Fibroblast of skin of scalp (primary cell): ENCODE measurements at regions not wholly inside any gene's neighbourhood (a gene's known extent, or its start where the extent isn't known, plus 50 kb on each side); places are given as distances from the start of the nearest gene placed in this dataset.
"Not testable (repeated sequence)": the region's sequence is repeated elsewhere in the genome, so short reads cannot be mapped to it uniquely, and the experiment has no call there.

Experiments
- DNase-seq: peaks from one replicate; pipeline ENCODE4 v3.0.0-alpha.2; 2013

DNA sequence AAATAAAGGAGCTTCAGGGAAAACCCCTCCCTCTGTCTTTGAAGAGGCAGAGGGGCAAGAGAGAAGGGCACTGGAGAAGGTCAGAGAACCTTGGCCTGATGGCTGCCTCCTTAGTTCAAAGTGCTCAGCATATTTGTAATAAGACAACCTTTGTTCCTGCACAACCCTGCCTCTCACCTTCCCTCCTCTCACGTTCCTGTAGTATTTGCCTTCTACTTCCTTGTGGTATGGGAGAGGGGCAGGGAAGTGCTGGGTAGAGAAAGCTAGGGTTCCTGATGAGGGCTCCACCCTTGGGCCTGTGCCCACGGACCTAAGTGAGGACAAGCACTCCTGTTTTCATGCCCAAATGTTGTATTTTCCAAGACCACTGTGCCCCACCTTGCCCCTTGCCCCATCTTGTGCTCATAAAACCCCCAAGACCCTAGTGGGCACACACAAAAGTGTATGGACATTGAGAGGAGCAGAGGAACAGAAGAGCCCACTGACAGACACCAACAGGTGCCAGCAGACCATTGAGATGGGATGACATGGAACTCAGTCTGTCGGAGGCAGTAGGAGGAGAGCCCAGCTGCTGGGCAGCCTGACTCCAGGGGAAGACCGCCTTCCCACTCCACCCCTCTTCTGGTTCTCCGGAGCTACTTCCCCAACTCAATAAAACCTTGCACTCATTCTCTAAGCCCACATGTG lies 261.5 kb upstream of the CCDC196 start:
- no peak for DNase-seq

DNA sequence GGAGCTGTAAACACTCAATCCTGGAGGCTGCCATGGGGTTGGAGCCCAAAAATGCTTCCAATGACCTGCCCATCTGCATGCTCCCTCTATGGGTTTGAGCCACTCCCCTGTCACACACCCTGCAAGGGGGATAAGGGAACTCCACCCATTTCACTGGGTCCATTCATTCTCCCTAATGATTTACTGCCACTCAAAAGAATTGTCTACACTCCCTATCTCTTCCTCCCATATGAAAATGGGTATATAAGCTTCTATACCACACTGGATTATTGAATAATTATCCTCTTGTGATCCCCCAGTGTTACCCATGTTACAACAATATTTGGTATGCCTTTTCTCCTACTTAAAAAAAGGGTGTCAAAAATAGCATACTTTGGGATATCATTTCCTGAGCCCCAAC lies 260.8 kb upstream of the CCDC196 start:
- no peak for DNase-seq

DNA sequence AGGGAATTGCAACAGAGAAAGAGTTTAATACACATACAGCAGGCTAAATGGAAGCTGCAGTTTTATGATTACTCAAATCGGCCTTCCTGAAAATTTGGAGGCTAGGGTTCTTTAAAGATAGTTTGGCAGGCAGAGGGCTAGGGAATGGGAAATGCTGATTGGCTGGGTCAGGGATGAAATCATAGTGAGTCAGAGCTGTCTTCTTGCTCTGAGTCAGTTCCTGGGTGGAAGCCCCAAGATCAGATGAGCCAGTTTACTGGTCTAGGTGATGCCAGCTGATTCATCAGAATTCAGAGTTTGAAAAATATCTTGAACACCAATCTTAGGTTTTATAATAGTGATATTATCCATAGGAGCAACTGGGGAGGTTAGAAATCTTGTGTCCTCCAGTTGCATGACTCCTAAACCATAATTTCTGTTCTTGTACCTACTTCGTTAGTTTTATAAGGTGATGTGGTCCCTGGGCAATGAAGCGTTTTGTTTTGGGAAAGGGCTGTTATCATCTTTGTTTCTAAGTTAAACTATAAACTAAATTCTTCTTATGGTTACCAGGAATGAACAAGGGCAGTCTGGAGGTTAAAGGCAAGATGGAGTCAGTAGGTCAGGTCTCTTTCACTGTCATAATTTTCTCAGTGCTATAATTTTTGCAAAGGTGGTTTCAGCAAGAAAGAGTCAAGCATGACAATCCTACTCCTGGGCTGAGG lies 257.8 kb upstream of the CCDC196 start:
- DNase-seq: peak; percentile 39

DNA sequence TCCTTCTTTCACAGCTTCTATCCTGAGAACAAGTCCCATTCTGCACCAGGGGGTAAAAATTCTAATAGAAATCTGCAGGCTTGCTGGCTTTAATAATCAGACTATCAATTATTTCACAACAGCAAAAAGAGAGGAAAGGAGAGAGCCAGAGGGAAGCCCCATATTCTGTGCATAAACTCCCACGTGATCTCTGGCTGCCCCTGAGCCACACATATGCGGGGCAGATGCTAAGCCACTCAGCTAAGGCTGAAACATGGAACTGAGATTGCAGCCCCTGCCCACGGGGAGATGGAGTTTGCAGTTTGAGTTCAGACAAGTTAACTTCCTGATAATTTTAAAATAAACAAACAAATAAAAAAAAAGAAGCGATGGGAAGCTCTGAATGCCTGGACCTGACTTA lies 254.4 kb upstream of the CCDC196 start:
- no peak for DNase-seq

DNA sequence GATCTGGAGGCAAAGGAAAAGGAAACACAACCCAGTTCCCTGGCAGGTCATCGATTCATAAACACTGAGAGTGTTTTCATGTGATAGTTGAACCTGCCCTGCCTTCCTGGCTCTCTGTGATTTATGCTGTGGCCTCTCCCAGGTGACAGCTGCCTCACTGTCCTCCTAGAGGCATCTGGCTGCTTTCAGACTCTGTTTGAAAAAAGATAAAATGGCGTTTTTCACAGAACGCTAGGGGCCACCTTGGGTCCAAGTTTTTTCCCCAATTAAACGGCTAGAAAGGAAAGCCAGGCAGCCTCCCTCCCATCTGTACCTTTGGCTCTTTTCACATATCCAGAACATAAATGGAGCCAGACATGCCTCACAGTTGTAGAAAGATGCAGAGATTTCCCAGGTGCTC lies 252.6 kb upstream of the CCDC196 start:
- DNase-seq: no peak

DNA sequence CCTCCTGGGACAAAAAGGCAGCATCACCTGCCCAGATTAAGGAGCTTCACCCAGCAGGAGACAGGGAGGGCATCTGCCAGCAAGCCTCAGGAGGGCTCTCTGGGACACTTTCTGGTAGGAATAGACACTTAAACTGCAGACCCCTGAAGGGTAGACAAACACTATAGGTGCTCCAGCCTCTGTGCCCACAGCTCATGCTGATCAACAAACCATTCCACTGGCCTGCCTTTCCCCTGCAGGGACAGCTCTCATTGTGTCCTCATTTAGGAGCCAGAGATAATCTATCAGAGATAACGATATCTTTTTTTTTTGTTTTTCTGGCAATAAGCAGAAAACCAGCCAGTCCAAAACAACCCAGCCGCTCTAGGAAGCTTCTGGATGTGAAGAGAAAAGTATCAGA lies 251.8 kb upstream of the CCDC196 start:
- no peak for DNase-seq

DNA sequence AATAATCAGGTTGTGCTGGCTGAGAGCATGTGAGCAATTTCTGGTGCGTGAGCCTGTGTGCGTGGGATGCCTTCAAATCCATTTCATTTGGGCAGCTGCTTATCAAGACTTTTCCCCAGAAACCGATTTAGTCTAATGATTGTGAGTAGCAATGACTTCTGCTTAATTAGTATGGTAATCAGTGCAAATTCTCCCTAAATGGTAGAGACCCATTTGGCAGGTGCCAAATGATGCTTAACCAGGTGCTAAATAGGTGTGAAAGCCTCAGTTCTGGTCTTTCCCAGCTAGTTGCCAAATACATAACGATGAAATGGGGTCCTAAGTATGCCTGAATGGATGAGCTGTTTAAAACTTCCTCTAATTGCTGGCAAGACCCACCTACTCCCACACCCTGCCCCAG lies 248.4 kb upstream of the CCDC196 start:
- no peak for DNase-seq

DNA sequence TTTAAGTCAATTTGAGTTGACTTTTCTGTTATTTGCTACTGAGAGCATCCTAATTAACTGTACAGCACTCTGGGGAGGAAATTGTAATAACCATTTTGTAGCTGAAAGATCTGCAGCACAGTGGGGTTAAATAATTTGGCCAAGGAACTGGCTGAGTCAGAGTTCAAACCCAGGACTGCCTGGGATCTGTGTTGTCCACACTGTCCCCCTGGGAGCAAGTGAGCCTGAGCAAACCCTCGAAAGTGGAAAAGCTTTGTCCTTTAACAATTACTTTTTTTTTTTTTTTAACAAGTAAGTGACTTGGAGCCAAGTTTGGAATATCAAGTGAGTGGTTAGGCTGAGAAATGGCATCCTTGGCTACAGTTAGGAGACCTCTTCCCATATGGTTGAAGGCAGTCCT lies 247.2 kb upstream of the CCDC196 start:
- DNase-seq: no peak

DNA sequence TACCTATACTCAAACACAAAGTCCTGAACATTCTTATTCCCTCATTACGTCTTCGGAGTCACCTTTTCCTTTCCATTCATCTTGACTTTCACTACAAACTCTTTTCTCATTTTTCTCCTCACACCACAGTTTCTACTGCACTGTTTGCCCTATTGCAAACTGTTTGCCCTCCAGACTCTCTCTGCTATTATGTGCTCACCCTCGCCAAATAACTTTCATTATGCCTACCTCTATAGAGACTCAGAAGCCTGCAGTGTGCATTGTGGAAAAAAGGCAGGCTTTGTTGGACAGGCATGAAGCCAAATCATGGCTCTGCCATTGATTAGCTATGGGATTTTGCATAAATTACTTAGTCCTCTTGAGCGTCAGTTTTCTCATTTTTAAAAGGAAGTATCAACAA lies 246.6 kb upstream of the CCDC196 start:
- no peak for DNase-seq

DNA sequence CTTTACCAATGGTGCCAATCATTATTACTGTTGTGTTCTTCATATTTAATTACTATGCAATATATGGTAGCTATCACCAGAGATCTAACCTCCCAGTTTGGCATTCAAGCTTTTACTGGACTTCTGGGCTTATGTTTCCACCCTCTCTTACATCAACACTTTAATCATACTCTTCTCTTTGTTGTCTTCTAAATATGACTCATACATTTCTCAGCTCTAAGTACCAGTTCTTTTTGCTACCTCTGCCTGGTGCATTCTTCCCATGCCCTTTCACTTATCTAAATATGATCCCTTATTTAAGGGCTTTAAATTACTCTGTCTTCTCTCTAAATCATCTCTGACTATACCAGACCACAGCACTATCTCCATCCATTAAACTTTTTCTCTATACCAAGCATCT lies 246.1 kb upstream of the CCDC196 start:
- DNase-seq: peak; percentile 3

DNA sequence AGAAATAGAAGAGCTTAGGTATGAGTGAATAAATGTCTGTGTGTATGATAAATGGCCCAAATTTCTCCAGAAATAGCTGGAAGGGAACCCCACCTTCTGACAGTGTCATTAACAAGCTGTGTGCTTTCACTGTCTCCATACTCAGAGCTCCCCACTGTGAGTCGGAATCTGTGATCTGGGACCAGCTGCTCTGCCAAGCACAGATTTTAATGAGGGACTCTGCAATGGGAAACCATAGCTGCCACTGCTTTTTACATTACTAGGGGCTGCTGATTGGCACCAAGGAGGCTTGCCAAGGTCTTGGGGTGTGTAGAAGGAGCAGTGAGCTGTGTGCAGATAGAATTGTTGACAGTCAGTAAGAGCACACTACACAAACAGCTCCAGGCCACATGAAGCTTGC lies 244.2 kb upstream of the CCDC196 start:
- DNase-seq: no peak

DNA sequence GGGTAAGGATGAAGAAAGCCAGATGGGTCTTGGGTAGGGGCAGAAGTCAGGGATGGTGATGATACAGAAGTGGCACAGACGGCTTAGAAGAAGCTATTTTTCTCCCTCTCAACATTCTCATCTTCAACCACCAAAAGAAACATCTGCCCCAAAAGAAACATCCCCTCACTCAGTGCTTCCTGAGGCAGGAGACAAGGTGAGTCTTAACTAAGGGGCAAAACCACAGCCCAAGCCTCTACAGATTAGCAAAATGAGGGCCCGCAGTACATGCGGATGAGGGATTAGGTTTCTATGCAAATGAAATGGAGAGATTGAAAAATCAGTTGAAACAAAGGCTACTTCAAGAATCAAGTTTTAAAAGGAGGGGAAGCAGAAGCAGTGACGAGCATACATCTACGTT lies 241.3 kb upstream of the CCDC196 start:
- DNase-seq: no peak

DNA sequence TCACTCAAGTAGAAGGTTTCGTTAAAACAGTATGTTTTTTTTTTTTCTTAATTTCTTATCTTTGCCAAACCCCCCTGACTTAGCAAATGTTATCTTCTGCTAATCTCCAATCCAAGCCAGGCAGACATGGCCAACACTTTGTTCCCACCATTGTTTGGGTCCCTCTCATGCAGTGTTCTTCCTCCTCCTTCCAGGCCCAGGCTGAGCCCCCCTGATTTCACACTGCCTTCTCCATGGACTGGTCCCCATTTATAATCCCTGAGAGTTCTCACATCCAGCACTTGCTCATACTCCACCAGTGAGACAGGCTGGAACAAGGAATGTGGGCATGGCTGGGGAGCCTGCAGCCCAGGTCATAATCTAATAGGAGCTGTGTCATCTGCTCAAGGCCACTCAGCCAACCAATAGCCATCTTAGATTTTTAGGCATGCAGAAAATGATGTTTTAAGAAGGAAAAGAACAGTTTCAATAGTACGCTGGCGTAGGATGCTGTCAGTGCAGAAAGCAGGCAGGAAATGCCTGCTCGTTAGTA lies 238.4 kb upstream of the CCDC196 start:
- peak; percentile 22 for DNase-seq

DNA sequence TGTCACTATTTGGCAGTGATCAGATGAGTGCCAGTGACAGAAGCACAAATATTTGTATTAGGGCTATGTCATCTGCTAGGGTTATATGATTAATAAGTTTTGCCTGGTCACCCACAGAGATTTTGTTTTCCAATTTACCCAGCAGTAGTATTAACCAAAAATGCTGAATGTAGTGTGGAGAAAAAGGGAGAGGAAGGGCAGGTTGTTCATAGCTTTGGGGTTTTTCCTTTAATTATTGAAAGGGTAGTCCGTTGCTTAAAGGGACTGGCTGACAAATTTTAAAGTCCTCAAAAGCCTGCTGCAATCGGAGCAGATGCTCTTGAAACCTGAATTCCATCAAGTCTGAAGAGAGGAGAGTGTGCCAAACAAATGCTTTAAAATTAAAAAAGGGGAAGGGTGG lies 237.9 kb upstream of the CCDC196 start:
- DNase-seq: no peak

DNA sequence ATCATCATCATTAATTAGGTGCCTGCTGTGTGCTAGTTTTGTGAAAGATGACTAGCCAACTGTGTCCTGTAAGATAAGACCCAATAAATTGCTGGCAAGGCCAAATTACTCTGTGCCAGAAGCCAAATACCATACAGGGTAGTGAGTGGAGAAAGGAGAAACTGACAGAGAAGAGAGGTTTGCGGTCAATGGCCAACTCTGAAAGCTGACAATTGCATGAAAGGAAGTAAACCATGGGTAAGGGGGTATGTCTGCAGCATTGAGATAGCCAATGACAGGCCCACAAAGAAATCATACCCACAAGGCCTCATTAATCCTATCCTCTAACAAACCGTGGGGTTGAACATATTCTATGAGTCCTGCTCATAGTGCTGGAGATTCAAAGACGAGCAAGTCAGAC lies 236.6 kb upstream of the CCDC196 start:
- no peak for DNase-seq

DNA sequence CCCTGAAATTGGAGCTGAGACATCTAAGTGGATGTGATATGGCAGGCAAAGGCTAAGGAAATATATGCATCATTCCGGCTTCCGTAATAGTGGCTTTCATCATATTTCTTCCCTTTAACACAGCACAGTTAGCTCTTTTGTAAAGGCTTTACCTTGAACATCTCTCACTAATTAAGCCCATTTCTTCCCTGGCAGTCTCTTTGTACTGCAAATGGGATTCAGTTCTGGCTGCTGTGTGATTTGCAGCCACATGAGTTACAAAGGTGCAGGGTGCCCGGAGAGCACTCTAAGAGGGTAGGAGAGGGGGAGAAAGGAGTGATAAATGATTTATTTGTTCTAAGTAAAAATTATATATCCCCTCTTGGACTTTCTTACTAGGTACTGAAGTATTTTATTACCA lies 232.1 kb upstream of the CCDC196 start:
- DNase-seq: no peak

DNA sequence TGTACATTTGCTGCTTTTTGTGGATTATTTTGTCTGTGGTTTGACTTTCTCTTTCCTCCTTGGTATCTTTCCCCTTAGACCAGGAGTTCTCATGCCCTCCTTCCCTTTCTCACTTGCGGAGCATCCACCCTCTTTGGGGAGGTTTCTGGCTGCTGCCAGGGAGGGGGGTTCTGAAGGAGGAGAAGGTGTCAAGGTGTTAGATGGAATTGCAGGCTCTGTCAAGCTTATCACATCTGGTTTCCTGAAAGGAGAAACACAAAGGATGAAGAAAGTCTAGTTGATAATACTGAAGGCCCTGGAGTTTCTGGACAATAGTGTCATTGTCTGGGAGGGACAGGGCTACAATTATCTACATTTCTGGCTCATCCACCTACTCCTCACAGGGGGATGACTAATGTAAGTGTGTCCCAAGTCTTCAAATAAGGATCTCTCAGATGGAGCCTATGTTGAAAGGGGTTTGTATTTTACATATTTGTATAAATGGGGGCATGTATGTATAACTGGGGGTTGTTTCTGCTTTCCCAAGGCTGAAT lies 217.3 kb upstream of the CCDC196 start:
- DNase-seq: no peak

DNA sequence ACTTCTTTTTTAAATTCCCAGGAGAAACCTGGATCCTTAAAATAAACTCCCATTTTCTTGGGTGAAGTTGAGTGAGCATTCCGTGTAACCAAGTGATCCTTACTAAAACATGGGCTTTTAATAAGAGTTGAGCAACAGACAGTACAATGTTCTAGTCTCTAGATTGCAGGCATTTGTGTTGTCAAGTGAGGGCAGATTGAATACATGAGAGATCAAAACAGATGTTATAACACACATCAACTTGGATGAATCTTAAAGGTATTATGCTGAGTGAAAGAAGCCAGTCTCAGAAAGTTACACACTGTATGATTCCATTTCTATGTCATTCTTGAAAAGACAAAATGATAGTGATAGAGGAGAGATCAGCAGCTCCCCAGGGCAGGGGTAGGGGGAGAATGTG lies 213.9 kb upstream of the CCDC196 start:
- no peak for DNase-seq

DNA sequence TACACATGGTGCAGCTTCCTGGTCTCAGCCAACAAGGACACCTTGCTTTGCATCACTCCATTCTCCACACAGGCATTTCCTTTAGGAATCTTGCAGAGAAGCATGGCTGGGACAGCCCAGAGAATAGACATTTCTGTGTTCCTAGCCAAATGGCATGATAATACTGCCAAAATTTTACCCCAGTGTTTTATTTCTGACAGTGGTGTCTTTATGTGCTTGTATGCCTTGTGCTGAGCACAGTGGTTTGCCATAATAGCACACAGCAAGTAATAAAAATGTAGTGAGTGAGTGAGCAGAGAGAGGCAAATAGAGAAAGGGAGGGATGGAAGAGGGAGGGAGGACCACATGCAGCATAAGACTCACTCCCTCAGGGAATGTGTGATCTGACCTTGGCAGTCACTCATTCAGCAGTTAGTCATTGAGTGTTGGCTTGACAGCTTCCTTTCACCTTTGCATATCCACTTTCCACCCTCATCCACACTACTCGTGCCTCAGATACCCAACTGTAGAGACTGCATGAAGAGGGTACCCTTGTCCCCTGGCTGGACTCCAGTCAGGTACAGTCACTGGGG lies 212.8 kb upstream of the CCDC196 start:
- no peak for DNase-seq

DNA sequence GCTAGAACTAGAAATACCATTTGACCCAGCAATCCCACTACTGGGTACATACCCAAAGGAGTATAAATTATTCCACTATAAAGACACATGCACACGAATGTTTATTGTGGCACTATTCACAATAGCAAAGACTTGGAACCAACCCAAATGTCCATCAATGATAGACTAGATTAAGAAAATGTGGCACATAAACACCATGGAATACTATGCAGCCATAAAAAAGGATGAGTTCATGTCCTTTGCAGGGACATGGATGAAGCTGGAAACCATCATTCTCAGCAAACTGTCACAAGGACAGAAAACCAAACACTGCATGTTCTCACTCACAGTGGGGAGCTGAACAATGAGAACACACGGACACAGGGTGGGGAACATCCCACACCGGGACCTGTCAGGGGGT lies 207.8 kb upstream of the CCDC196 start:
- not testable (repeated sequence) for DNase-seq

DNA sequence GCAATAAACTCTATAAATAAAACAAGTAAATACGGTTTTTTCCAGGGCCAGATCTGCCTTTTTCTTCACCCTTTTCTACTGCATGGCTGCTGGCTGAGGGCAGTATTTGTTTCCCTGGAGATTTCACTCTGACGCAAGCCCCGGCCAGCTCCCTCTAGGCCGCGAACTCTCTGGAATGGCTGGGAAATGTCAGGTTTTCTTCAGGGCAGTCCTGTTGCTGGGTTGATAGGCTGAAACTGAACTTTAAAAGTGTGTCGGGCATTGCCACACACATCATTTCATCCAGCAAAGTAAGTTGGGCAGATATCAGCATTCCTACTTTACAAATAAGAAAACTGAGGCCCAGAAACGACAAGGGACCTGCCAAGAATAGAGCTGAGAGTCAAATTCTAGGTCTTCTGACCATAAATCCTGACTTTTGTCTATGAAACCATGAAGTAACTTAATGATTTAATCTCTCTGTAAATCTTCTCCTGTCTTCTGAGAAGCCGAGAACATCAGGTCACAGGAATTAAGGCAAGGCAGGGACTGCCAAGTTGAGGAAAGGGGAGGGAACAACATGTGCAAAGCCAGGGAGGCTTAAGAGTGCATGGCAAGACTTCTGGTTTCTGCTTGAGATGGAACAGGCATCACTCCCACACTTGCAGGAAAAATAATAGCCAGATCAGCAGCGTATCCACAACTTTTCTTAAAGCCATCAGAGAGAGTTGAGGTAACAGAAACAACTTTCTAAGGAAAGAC lies 205.0 kb upstream of the CCDC196 start:
- DNase-seq: no peak

DNA sequence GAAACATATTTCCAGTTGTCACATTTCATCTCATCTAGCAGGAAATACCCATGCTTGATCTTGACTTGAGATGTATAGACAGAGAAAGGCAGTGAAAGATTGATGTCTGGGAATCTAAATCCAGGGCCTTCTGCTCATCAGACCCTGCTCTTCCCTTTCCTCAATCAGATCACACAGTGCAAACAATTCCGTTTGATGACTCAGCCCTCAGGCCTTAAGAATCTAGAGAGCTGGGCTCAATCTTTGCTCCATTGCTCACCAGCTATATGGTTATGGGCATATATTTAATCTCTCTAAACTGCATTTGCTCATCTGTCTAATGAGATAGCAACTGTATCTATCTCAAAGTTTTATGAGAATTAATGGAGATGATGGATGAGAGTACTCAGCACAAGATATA lies 201.8 kb upstream of the CCDC196 start:
- peak; percentile 66 for DNase-seq

DNA sequence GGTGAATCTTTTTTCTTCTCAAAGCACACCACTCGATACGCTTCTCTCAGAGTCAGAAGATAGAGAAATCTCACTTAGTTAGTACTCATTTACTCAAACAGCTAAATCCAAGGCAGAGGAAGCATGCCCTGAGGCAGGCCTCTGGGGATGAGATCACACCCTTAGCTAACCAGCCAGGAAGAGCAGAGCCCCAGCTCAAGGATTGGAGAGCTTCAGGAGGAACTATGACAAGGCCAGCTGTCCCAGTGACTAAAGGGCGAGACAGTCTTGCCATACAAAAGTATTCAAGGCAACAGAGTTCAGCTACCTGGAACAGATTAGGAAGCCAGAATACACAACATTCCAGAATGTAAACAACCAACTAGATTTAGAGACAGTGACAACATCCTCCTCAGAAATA lies 197.7 kb upstream of the CCDC196 start:
- no peak for DNase-seq
